ENCODE measurements at regions not wholly inside any gene's neighbourhood (a gene's known extent, or its start where the extent isn't known, plus 50 kb on each side); places are given as distances from the start of the nearest gene placed in this dataset.

GRCh38 chrX:40358994-40359393, 221.8 kb upstream of the ATP6AP2 start:
- no peaks in the 10 kb centered on the region for H3K27me3 ChIP-seq (ENCODE audit: control insufficient read depth, insufficient read depth, low read length)
- H3K4me3 ChIP-seq (ENCODE audit: low read length), result no peak overlapping the region
- no peaks in the 10 kb centered on the region for H3K36me3 ChIP-seq (ENCODE audit: control insufficient read depth, low read depth, low read length)
- no peak overlapping the region for H3K27ac ChIP-seq (ENCODE audit: low read length)
- H3K9ac ChIP-seq (ENCODE audit: low read length), result no peak overlapping the region
- H3K4me1 ChIP-seq (ENCODE audit: control insufficient read depth, low read depth, low read length), result no peaks in the 10 kb centered on the region
- no peaks in the 10 kb centered on the region for H3K9me3 ChIP-seq (ENCODE audit: control insufficient read depth, low read depth, low read length)

- Histone ChIP-seq H3K36me3 (ENCODE audit: control insufficient read depth, low read depth, low read length) (no peaks in the 10 kb centered on the region), H3K4me1 (ENCODE audit: control insufficient read depth, low read depth, low read length) (no peaks in the 10 kb centered on the region), H3K9me3 (ENCODE audit: control insufficient read depth, low read depth, low read length) (no peaks in the 10 kb centered on the region), H3K9ac (ENCODE audit: low read length) (no peak overlapping the region), H3K27me3 (ENCODE audit: control insufficient read depth, insufficient read depth, low read length) (no peaks in the 10 kb centered on the region), H3K4me3 (ENCODE audit: low read length) (no peak overlapping the region), H3K27ac (ENCODE audit: low read length) (no peak overlapping the region)
Measured at GRCh38 chrX:40349251-40349650, 231.5 kb upstream of the ATP6AP2 start.

DNA sequence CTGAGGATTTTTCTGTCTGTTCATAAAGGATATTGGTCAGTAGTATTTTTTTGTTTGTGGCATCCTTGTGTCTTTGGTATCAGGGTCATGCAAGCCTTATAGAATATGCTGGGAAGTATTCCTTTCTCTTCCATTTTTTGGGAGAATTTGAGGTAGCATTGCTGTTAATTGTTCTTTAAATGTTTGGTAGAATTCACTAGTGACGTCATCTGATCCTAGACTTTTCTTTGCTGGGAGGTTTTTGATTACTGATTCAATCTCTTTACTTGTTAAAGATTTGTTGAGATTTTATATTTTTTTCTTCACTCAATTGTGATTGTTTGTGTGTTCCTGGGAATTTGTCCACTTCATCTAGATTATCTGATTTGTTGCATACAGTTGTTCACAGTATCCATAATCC, 234.4 kb upstream of the ATP6AP2 start:
- Histone ChIP-seq H3K9ac (ENCODE audit: low read length) (no peak overlapping the region), H3K9me3 (ENCODE audit: control insufficient read depth, low read depth, low read length) (no peaks in the 10 kb centered on the region), H3K27me3 (ENCODE audit: control insufficient read depth, insufficient read depth, low read length) (no peaks in the 10 kb centered on the region), H3K4me3 (ENCODE audit: low read length) (no peak overlapping the region), H3K36me3 (ENCODE audit: control insufficient read depth, low read depth, low read length) (no peaks in the 10 kb centered on the region), H3K27ac (ENCODE audit: low read length) (no peak overlapping the region), H3K4me1 (ENCODE audit: control insufficient read depth, low read depth, low read length) (no peaks in the 10 kb centered on the region)

GRCh38 chrX:40343319-40343718, 237.5 kb upstream of the ATP6AP2 start:
- H3K4me1 ChIP-seq (ENCODE audit: control insufficient read depth, low read depth, low read length), result no peaks in the 10 kb centered on the region
- no peaks in the 10 kb centered on the region for H3K36me3 ChIP-seq (ENCODE audit: control insufficient read depth, low read depth, low read length)
- no peak overlapping the region for H3K9ac ChIP-seq (ENCODE audit: low read length)
- no peak overlapping the region for H3K27ac ChIP-seq (ENCODE audit: low read length)
- H3K9me3 ChIP-seq (ENCODE audit: control insufficient read depth, low read depth, low read length), result no peaks in the 10 kb centered on the region
- no peak overlapping the region for H3K4me3 ChIP-seq (ENCODE audit: low read length)
- H3K27me3 ChIP-seq (ENCODE audit: control insufficient read depth, insufficient read depth, low read length), result no peaks in the 10 kb centered on the region

DNA sequence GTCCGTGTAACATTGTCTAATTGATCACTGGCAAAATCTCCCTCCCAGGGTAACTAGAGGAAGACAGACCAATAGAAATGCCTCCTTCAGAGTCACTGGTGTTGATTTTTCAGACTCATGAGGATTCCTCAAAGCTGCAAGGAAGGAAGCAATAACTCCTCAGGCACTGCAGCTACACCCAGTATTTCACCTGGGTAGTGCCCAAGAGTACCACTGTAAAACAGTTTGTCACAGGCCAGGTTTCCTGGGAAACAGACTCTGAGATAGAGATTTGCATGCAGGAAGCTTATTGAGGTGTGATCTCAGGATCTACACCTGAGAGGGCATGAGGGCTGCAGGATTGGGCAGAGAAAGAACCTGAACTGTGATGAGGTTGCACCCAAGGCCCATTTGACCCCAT, 240.7 kb upstream of the ATP6AP2 start:
- Histone ChIP-seq H3K36me3 (ENCODE audit: control insufficient read depth, low read depth, low read length) (no peaks in the 10 kb centered on the region), H3K4me1 (ENCODE audit: control insufficient read depth, low read depth, low read length) (no peaks in the 10 kb centered on the region), H3K27ac (ENCODE audit: low read length) (no peak overlapping the region), H3K27me3 (ENCODE audit: control insufficient read depth, insufficient read depth, low read length) (no peaks in the 10 kb centered on the region), H3K9ac (ENCODE audit: low read length) (no peak overlapping the region), H3K9me3 (ENCODE audit: control insufficient read depth, low read depth, low read length) (no peaks in the 10 kb centered on the region), H3K4me3 (ENCODE audit: low read length) (no peak overlapping the region)

DNA sequence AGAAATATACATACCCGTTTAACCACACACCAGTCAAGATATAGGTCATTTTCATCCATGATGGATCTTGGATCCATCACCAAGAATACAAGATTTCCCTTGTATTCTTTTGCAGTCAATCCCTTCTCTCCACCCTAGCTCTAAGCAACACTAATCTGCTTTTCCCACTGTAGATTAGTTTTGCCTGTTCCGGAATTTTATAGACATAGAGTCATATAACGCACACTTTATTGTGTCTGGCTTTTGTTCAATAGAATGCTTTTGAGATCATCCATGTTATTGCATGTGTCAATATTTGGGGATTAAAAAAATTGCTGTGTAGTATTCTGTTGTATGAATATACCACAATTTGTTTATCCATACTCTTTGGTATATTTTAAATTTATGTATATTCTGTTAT, 235.6 kb upstream of the BCOR start:
- no peaks in the 10 kb centered on the region for H3K36me3 ChIP-seq (ENCODE audit: control insufficient read depth, low read depth, low read length)
- no peaks in the 10 kb centered on the region for H3K27me3 ChIP-seq (ENCODE audit: control insufficient read depth, insufficient read depth, low read length)
- no peak overlapping the region for H3K9ac ChIP-seq (ENCODE audit: low read length)
- no peak overlapping the region for H3K4me3 ChIP-seq (ENCODE audit: low read length)
- H3K27ac ChIP-seq (ENCODE audit: low read length), result no peak overlapping the region
- H3K9me3 ChIP-seq (ENCODE audit: control insufficient read depth, low read depth, low read length), result no peaks in the 10 kb centered on the region
- peaks cover 5% of the 10 kb centered on the region for H3K4me1 ChIP-seq (ENCODE audit: control insufficient read depth, low read depth, low read length)

DNA sequence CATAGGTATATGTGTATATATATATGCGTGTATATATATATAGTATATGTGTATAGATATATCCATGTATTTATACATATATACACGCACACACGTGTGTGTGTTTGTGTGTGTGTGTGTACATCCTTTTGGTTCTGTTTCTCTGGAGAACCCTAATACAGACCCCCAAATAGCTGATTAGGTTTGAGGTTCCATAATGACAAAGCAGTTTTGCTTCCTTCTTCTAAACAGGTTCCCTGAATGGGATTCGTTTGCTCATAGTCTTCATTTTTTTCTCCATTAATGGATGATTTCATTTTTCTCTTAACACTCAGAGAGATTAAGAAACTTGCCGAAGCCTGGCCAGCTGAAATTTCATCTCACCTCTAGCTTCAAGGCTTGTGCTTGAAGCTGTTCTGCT, 234.0 kb upstream of the BCOR start:
- Histone ChIP-seq H3K27me3 (ENCODE audit: control insufficient read depth, insufficient read depth, low read length) (no peaks in the 10 kb centered on the region), H3K4me3 (ENCODE audit: low read length) (no peak overlapping the region), H3K27ac (ENCODE audit: low read length) (no peak overlapping the region), H3K9ac (ENCODE audit: low read length) (no peak overlapping the region), H3K4me1 (ENCODE audit: control insufficient read depth, low read depth, low read length) (peaks cover 5% of the 10 kb centered on the region), H3K36me3 (ENCODE audit: control insufficient read depth, low read depth, low read length) (no peaks in the 10 kb centered on the region), H3K9me3 (ENCODE audit: control insufficient read depth, low read depth, low read length) (no peaks in the 10 kb centered on the region)

DNA sequence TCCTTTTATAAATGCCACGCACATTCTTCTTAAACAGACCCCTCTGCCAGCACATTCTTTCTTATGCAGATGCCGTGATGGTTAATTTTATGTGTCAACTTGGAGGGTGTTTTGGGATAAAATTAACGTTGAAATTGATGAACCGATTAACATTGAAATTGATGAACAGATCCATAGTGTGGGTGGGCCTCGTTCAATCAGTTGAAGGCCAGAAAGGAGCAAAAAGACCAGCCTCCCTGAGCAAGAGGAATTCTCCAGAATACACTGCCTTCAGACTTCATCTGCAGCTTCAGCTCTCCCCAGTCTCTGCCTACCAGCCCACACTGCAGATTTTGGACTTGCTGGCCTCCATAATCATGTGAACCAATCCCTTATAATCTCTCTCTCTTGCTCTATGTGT, 233.6 kb upstream of the BCOR start:
- no peak overlapping the region for H3K27ac ChIP-seq (ENCODE audit: low read length)
- H3K36me3 ChIP-seq (ENCODE audit: control insufficient read depth, low read depth, low read length), result no peaks in the 10 kb centered on the region
- H3K9ac ChIP-seq (ENCODE audit: low read length), result no peak overlapping the region
- H3K27me3 ChIP-seq (ENCODE audit: control insufficient read depth, insufficient read depth, low read length), result no peaks in the 10 kb centered on the region
- H3K9me3 ChIP-seq (ENCODE audit: control insufficient read depth, low read depth, low read length), result no peaks in the 10 kb centered on the region
- H3K4me3 ChIP-seq (ENCODE audit: low read length), result no peak overlapping the region
- peaks cover 5% of the 10 kb centered on the region for H3K4me1 ChIP-seq (ENCODE audit: control insufficient read depth, low read depth, low read length)

GRCh38 chrX:40329616-40330015, 231.9 kb upstream of the BCOR start:
- Histone ChIP-seq H3K36me3 (ENCODE audit: control insufficient read depth, low read depth, low read length) (no peaks in the 10 kb centered on the region), H3K27ac (ENCODE audit: low read length) (no peak overlapping the region), H3K9ac (ENCODE audit: low read length) (no peak overlapping the region), H3K4me1 (ENCODE audit: control insufficient read depth, low read depth, low read length) (peaks cover 5% of the 10 kb centered on the region), H3K9me3 (ENCODE audit: control insufficient read depth, low read depth, low read length) (no peaks in the 10 kb centered on the region), H3K4me3 (ENCODE audit: low read length) (no peak overlapping the region), H3K27me3 (ENCODE audit: control insufficient read depth, insufficient read depth, low read length) (no peaks in the 10 kb centered on the region)

GRCh38 chrX:40327085-40327484, 229.3 kb upstream of the BCOR start:
- H3K27ac ChIP-seq (ENCODE audit: low read length), result no peak overlapping the region
- no peaks in the 10 kb centered on the region for H3K36me3 ChIP-seq (ENCODE audit: control insufficient read depth, low read depth, low read length)
- no peaks in the 10 kb centered on the region for H3K27me3 ChIP-seq (ENCODE audit: control insufficient read depth, insufficient read depth, low read length)
- peaks cover 5% of the 10 kb centered on the region for H3K4me1 ChIP-seq (ENCODE audit: control insufficient read depth, low read depth, low read length)
- H3K9me3 ChIP-seq (ENCODE audit: control insufficient read depth, low read depth, low read length), result no peaks in the 10 kb centered on the region
- no peak overlapping the region for H3K4me3 ChIP-seq (ENCODE audit: low read length)
- no peak overlapping the region for H3K9ac ChIP-seq (ENCODE audit: low read length)

- Histone ChIP-seq H3K4me1 (ENCODE audit: control insufficient read depth, low read depth, low read length) (peaks cover 5% of the 10 kb centered on the region), H3K27me3 (ENCODE audit: control insufficient read depth, insufficient read depth, low read length) (no peaks in the 10 kb centered on the region), H3K9me3 (ENCODE audit: control insufficient read depth, low read depth, low read length) (no peaks in the 10 kb centered on the region), H3K9ac (ENCODE audit: low read length) (no peak overlapping the region), H3K36me3 (ENCODE audit: control insufficient read depth, low read depth, low read length) (no peaks in the 10 kb centered on the region), H3K4me3 (ENCODE audit: low read length) (no peak overlapping the region), H3K27ac (ENCODE audit: low read length) (no peak overlapping the region)
Measured at GRCh38 chrX:40326186-40326965, 228.6 kb upstream of the BCOR start.

DNA sequence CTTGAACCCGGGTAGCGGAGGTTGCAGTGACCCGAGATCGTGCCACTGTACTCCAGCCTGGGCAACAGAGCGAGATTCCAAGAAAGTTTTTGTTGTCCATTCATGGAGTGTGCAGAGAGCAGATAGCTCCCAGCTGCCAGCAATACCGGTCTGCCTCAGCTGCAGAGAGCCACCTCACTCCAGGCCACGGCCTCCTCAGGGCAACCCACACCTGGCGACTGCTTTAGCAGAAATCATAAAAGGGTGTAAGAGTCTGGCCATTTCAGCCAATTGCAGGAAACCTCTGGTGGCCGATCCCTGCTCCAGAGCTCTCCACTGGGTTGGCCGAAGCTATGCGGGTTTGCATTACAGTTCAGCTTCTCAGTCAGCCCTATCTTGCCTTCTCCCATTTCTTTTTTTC, 227.4 kb upstream of the BCOR start:
- H3K27me3 ChIP-seq (ENCODE audit: control insufficient read depth, insufficient read depth, low read length), result no peaks in the 10 kb centered on the region
- H3K4me1 ChIP-seq (ENCODE audit: control insufficient read depth, low read depth, low read length), result peaks cover 5% of the 10 kb centered on the region
- no peaks in the 10 kb centered on the region for H3K9me3 ChIP-seq (ENCODE audit: control insufficient read depth, low read depth, low read length)
- no peaks in the 10 kb centered on the region for H3K36me3 ChIP-seq (ENCODE audit: control insufficient read depth, low read depth, low read length)
- no peak overlapping the region for H3K9ac ChIP-seq (ENCODE audit: low read length)
- H3K4me3 ChIP-seq (ENCODE audit: low read length), result no peak overlapping the region
- no peak overlapping the region for H3K27ac ChIP-seq (ENCODE audit: low read length)
